Lung (tissue), 11 donors: ENCODE measurements at regions not wholly inside any gene's neighbourhood (a gene's known extent, or its start where the extent isn't known, plus 50 kb on each side); places are given as distances from the start of the nearest gene placed in this dataset.
"Not testable (repeated sequence)": the region's sequence is repeated elsewhere in the genome, so short reads cannot be mapped to it uniquely, and the experiment has no call there.

Source experiments
- ATAC-seq: fragments of 200-7000 bp; cut with Tn5 transposase; one replicate; pipeline ENCODE4 v1.9.1; 2020; ENCODE audit warnings: moderate number of reproducible peaks; ENCODE audit not compliant: insufficient read depth, low FRiP score
- DNase-seq, 3 donors: peaks; one replicate each; pipeline ENCODE4 v3.0.0-alpha.2; 2013 to 2017
- H3K27ac ChIP-seq, 2 donors: one replicate each; pipeline ENCODE4 v1.5.1; 2013; ENCODE audit warnings: mild to moderate bottlenecking in 2 of 2, moderate library complexity in 2 of 2, control low read depth in 1 of 2, inconsistent platforms in 1 of 2, low read depth in 1 of 2, low read length in 1 of 2
- H3K27me3 ChIP-seq, 3 donors: one replicate each; pipeline ENCODE4 v1.5.1; 2013; ENCODE audit warnings: low read length in 2 of 3; ENCODE audit not compliant: control insufficient read depth in 3 of 3, insufficient read depth in 3 of 3
- H3K36me3 ChIP-seq, 4 donors: one replicate each; pipeline ENCODE4 v1.5.1; 2013; ENCODE audit warnings: low read length in 4 of 4, mild to moderate bottlenecking in 1 of 4, moderate library complexity in 1 of 4; ENCODE audit not compliant: control insufficient read depth in 4 of 4, insufficient read depth in 4 of 4
- H3K4me1 ChIP-seq, 5 donors: one replicate each; pipeline ENCODE4 v1.5.1; 2013; ENCODE audit warnings: low read length in 5 of 5, mild to moderate bottlenecking in 2 of 5, moderate library complexity in 1 of 5; ENCODE audit not compliant: control insufficient read depth in 5 of 5, insufficient read depth in 5 of 5
- H3K4me3 ChIP-seq: one replicate; pipeline ENCODE4 v1.5.1; 2013; ENCODE audit warnings: mild to moderate bottlenecking, control low read depth, moderate library complexity
- H3K9ac ChIP-seq, 2 donors: one replicate each; pipeline ENCODE4 v1.5.1; 2013; ENCODE audit warnings: low read length in 2 of 2, control low read depth in 1 of 2; ENCODE audit not compliant: insufficient read depth in 1 of 2
- H3K9me3 ChIP-seq, 4 donors: one replicate each; pipeline ENCODE4 v1.5.1; 2013; ENCODE audit warnings: low read length in 3 of 4, mild to moderate bottlenecking in 1 of 4, moderate library complexity in 1 of 4; ENCODE audit not compliant: control insufficient read depth in 4 of 4, insufficient read depth in 3 of 4
- CTCF ChIP-seq: IDR thresholded peaks from 2 replicates; pipeline ENCODE4 v1.5.1; 2012; ENCODE audit warnings: mild to moderate bottlenecking; ENCODE audit errors: control extremely low read depth, extremely low read depth
- WGBS, 2 donors: extraction: QIAGEN DNeasy Blood & Tissue Kit; methylation state at CpG; one replicate each; pipeline ENCODE4 v1.1.7; 2013; 5-methylcytosine and 5-hydroxymethylcytosine counted together
- donor health status: control.
- donor health status: control.
- donor health status: Bipolar disorder and iron deficiency.
- donor health status: healthy.
- donor health status: DM: yes; HTN: yes; CAD: no.

DNA sequence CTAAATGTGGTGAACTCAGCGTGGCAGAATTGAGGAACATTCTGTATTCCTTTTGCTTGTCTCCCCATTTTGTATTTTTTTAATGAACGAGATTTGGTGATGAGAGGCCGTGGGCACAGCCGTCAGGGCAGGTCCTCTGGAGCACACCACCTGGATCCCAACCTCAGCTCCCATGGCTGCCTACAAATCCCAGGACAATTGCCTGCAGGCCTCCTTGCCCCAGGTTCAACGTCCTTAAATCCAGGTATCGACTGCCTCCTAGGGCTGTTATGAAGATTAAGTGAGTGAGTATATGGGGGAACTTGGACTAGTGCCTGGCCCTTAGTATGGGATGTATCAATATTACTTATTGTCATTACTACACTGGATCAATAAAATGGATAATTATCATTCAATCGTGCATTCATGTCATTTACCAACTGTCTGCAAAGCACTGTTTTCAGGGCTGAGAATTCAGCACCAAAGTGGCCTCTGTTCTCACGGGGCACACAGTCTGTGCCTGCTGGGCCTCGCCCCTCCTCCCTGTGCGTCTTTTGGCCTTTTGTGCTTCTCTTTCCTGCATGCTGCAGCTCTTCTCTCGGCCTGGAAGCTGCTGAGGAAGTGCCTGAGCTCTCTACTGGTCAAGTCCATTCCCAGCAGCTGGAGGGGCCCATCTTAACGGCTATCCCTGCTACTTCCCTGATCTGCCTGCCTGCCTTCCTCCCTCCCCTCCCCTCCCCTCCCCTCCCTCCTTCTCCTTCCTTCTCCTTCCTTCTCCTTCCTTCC, 1343.7 kb downstream of the BRD1 start:
- peaks cover 0 to 7% (median 0%) of the 10 kb centered on the region in 4 donors for H3K9me3 ChIP-seq
- no peak for ATAC-seq
- H3K36me3 ChIP-seq = no peaks in the 10 kb centered on the region
- H3K27me3 ChIP-seq = peaks cover 0 to 34% (median 17%) of the 10 kb centered on the region in 3 donors
- DNase-seq = no peak
- no peak overlapping the region for H3K4me3 ChIP-seq
- no peak overlapping the region for H3K9ac ChIP-seq
- peaks cover 0 to 2% (median 0%) of the 10 kb centered on the region in 5 donors for H3K4me1 ChIP-seq
- WGBS, 2 donors = 61 to 63% methylated on average over 12 of the region's 12 CpGs
- no peak for TF ChIP-seq CTCF
- no peak overlapping the region for H3K27ac ChIP-seq

- Histone ChIP-seq H3K27ac (no peak overlapping the region), H3K36me3 (no peaks in the 10 kb centered on the region), H3K9me3 (peaks cover 0 to 7% (median 0%) of the 10 kb centered on the region in 4 donors), H3K27me3 (peaks cover 0 to 23% (median 13%) of the 10 kb centered on the region in 3 donors), H3K4me3 (no peak overlapping the region), H3K9ac (no peak overlapping the region), H3K4me1 (peaks cover 0 to 2% (median 0%) of the 10 kb centered on the region in 5 donors)
- no peak for DNase-seq
- no peak for ATAC-seq
- no peak for TF ChIP-seq CTCF
- 44 to 72% methylated on average over 2 of the region's 2 CpGs for WGBS, 2 donors
Measured at GRCh38 chr22:48482771-48483170, 1344.9 kb downstream of the BRD1 start.

GRCh38 chr22:48482198-48482597, 1345.5 kb downstream of the BRD1 start:
- not testable (repeated sequence) for H3K4me1 ChIP-seq, H3K4me3 ChIP-seq, H3K36me3 ChIP-seq, H3K9me3 ChIP-seq, H3K9ac ChIP-seq, ATAC-seq, H3K27ac ChIP-seq, DNase-seq
- WGBS, 2 donors = 96 to 97% methylated on average over 11 of the region's 11 CpGs
- peaks cover 0 to 17% (median 13%) of the 10 kb centered on the region in 3 donors for H3K27me3 ChIP-seq

- Histone ChIP-seq H3K27ac (no peak overlapping the region), H3K27me3 (peaks cover 0 to 13% (median 10%) of the 10 kb centered on the region in 3 donors), H3K4me3 (no peak overlapping the region), H3K4me1 (peaks cover 0 to 2% (median 0%) of the 10 kb centered on the region in 5 donors), H3K9me3 (peaks cover 0 to 4% (median 0%) of the 10 kb centered on the region in 4 donors), H3K9ac (no peak overlapping the region), H3K36me3 (no peaks in the 10 kb centered on the region)
- no peak for TF ChIP-seq CTCF
- DNase-seq (no peak), ATAC-seq (no peak)
- WGBS, 2 donors = 97 to 98% methylated on average over 2 of the region's 2 CpGs
Measured at GRCh38 chr22:48481748-48482147, 1345.9 kb downstream of the BRD1 start.
